Activated CD4-positive, alpha-beta memory T cell treated with anti-CD3 and anti-CD28 coated beads for 36 hours (primary cell): ENCODE measurements at regions not wholly inside any gene's neighbourhood (a gene's known extent, or its start where the extent isn't known, plus 50 kb on each side); places are given as distances from the start of the nearest gene placed in this dataset.
"Not testable (repeated sequence)": the region's sequence is repeated elsewhere in the genome, so short reads cannot be mapped to it uniquely, and the experiment has no call there.

Experiments
- CTCF ChIA-PET: fragments of 350-600 bp; sonication (Branson Sonifier 250); formaldehyde crosslinking; loops from one replicate; lab custom pipeline; 2021; ENCODE audit warnings: antibody characterized with exemption, inconsistent platforms; lab: Charles Lee
- POLR2A ChIA-PET: fragments of 350-600 bp; sonication (Branson Sonifier 250); formaldehyde crosslinking; loops from one replicate; lab custom pipeline; 2021; ENCODE audit warnings: antibody characterized with exemption; lab: Charles Lee
- DNase-seq: peaks from one replicate; pipeline ENCODE4 v3.0.0-alpha.2; 2020
- H3K27ac Mint-ChIP-seq: one replicate; pipeline ENCODE4 v1.8.0; 2021; ENCODE audit warnings: mixed read lengths
- H3K27me3 Mint-ChIP-seq: one replicate; pipeline ENCODE4 v1.8.0; 2021; ENCODE audit warnings: mixed read lengths
- H3K36me3 Mint-ChIP-seq: one replicate; pipeline ENCODE4 v1.8.0; 2021; ENCODE audit warnings: mixed read lengths
- H3K4me1 Mint-ChIP-seq: one replicate; pipeline ENCODE4 v1.8.0; 2021; ENCODE audit warnings: low read depth, mixed read lengths
- H3K4me3 Mint-ChIP-seq: one replicate; pipeline ENCODE4 v1.8.0; 2021; ENCODE audit warnings: mild to moderate bottlenecking, mixed read lengths
- H3K9me3 Mint-ChIP-seq: one replicate; pipeline ENCODE4 v1.8.0; 2021; ENCODE audit warnings: mixed read lengths
- intact Hi-C: fragments of 100-400 bp; cut with micrococcal nuclease; formaldehyde crosslinking; loops from one replicate; pipeline ENCODE4 v1.15.1; 2023

DNA sequence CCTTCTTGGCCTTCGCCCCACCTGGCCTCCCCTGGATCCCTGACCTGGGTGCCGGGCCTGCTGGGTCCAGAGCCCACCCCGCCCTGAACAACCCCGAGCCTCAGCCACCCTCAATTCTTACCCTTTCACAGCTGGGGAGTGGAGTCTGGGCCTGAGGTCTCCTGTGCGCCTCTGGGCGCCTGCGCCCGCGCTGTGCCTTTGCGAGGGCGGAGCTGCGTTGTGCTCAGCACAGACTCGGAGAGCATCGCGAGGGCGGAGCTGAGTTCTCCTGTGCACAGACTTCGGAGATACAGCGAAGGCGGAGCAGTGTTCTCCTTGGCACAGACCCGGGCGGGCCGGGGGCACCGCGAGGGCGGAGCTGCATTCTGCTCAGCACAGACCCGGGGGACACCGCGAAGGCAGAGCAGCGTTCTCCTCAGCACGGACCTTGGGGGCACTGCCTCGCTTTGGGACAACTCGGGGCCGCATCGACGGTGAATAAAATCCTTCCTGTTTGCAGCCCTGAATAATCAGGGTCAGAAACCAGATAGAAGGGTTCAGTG is 547.2 kb downstream of the FAM72C start:
- CTCF ChIA-PET, H3K27ac Mint-ChIP-seq, DNase-seq, H3K27me3 Mint-ChIP-seq, H3K36me3 Mint-ChIP-seq, intact Hi-C loops, POLR2A ChIA-PET, H3K4me1 Mint-ChIP-seq, H3K9me3 Mint-ChIP-seq: not testable (repeated sequence)
- H3K4me3 Mint-ChIP-seq = peak overlapping the region; percentile 29

DNA sequence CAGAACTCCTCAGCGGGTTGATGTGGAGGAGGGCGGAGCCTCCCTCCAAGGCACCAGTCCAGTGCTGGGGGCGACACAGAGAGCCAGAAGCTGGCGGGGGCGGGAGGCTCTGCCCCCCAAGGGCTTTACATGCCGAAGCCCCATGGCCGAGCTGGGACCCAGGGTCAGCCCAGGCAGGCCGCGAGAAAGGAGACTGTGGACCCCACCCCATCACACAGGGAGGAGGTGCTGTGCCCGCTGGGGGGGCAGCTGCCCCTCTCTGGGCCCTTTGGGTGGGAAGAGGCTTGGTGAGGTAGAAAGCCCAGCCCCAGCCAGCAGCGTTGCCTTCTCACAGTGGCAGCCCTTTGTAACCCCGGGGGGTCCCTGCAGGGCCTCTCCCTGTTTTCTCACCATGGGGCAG is 548.0 kb downstream of the FAM72C start:
- H3K27me3 Mint-ChIP-seq, H3K36me3 Mint-ChIP-seq, H3K27ac Mint-ChIP-seq, CTCF ChIA-PET, H3K4me3 Mint-ChIP-seq, POLR2A ChIA-PET, H3K9me3 Mint-ChIP-seq, intact Hi-C loops, DNase-seq, H3K4me1 Mint-ChIP-seq: not testable (repeated sequence)

DNA sequence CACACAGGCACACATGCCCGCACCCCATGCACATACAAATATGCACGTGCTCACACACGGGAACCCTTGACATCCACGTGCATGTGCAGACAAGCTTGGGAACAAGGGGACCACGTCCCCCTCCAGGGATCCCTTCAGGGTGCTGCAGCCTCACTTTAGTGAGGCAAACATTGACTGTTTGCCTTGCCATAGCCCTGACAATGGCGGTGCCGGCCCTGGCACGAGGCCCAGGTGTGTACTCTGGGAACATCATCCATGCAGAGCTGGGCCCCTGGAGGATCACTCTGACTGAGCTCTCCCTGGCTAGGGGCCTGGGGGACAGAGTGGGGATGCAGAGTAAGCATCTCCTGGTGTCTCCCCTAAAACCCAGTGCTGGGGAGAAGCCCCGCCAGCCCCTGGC is 550.5 kb downstream of the FAM72C start:
- intact Hi-C loops, CTCF ChIA-PET, H3K4me3 Mint-ChIP-seq, H3K4me1 Mint-ChIP-seq, H3K36me3 Mint-ChIP-seq, H3K9me3 Mint-ChIP-seq, H3K27ac Mint-ChIP-seq, POLR2A ChIA-PET, DNase-seq, H3K27me3 Mint-ChIP-seq: not testable (repeated sequence)
